Esophagus muscularis mucosa (tissue), 4 donors: ENCODE measurements at regions not wholly inside any gene's neighbourhood (a gene's known extent, or its start where the extent isn't known, plus 50 kb on each side); places are given as distances from the start of the nearest gene placed in this dataset.

Experiments
- EP300 ChIP-seq: sonication (generic); formaldehyde crosslinking; IDR thresholded peaks from one replicate; pipeline ENCODE4 v1.6.1; 2017; ENCODE audit warnings: antibody characterized with exemption
- POLR2A ChIP-seq: fragments of 450-650 bp; IDR thresholded peaks from one replicate; pipeline ENCODE4 v1.6.1; 2017; ENCODE audit warnings: antibody characterized with exemption, moderate library complexity, mild to moderate bottlenecking, low read depth
- TF ChIP-seq, protein P1 (sequence below), 3 experiments: fragments of 200-600 bp in 2 of 3; fragments of 450-650 bp in 1 of 3; sonication (generic) in 2 of 3; IDR thresholded peaks; one replicate each; pipeline ENCODE4 v1.5.1; 2017 to 2019; ENCODE audit warnings: antibody characterized with exemption in 3 of 3, mild to moderate bottlenecking in 2 of 3, moderate library complexity in 1 of 3

DNA sequence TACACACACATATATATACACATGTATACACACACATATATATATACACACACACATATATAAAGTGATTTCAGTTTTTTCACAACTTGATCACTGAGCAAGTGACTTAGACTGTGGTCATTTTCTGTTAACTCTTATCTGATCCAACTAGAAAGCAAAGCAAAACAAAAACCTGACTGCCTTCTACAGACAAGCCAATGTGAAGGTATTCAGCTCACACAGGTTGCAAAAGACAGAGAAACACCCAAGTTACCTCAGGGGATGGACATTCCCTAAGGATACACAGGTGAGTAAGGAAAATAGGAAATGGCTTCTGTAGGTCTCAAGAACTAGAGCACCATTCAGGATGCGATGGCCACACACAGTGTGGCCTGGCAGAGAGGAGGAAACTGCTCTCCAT lies 58.4 kb upstream of the IER3 start:
- TF ChIP-seq, protein P1, sequence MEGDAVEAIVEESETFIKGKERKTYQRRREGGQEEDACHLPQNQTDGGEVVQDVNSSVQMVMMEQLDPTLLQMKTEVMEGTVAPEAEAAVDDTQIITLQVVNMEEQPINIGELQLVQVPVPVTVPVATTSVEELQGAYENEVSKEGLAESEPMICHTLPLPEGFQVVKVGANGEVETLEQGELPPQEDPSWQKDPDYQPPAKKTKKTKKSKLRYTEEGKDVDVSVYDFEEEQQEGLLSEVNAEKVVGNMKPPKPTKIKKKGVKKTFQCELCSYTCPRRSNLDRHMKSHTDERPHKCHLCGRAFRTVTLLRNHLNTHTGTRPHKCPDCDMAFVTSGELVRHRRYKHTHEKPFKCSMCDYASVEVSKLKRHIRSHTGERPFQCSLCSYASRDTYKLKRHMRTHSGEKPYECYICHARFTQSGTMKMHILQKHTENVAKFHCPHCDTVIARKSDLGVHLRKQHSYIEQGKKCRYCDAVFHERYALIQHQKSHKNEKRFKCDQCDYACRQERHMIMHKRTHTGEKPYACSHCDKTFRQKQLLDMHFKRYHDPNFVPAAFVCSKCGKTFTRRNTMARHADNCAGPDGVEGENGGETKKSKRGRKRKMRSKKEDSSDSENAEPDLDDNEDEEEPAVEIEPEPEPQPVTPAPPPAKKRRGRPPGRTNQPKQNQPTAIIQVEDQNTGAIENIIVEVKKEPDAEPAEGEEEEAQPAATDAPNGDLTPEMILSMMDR (IDR thresholded peaks at IDR 0.05) = no peak
- TF ChIP-seq POLR2A = no peak
- no peak for TF ChIP-seq EP300
